ENCODE measurements at regions not wholly inside any gene's neighbourhood (a gene's known extent, or its start where the extent isn't known, plus 50 kb on each side); places are given as distances from the start of the nearest gene placed in this dataset.

DNA sequence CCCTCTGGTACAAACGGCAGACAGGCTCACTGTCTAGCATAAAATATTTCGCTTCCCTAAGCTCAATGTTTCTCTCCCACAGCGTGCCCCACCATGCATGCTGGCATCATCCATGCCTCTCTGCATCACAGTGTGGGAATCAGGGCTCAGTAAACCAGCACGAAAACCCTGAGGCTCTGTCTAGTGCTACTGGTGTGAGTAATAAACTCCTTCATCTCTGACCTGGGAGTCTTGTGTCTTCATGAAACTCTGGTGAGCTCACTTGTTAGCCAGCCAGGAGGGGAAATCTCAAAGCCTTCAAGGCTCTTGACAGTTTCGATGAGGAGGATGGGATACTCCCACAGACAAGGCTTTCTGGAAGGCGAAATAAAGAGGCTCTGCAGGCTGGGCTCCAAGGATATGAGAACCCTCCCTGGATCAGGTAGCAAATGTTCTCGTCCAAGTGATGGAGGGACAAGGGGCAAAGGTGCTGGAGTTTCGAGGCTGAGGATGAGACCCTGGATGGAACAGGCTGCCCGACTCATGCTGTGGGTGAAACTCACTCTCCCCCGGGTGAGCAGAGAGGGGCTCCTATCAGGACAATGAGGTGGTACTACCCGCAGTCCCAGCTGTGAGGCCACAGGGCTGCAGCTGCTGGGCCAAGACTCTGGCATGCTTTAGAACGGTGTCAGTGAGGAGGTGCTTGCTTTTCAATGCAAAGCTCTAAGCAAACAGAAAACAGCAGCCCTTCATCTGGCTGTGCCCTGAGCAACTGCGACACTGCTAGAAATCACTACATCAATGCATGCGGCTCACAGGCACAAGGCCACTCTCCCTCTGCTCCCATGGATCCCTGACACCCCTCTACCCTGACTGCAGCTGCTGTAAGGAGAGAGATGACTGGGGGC is 69.3 kb downstream of the SHANK2 start:
- no peak for DNase-seq (ENCODE audit: low read depth)
- no peaks in the 10 kb centered on the region for H3K9me3 ChIP-seq (ENCODE audit: insufficient read depth, low read depth, low read length)
- Mint-ChIP-seq H3K4me3 (ENCODE audit: unreplicated experiment) (no peak overlapping the region), H3K27ac (ENCODE audit: unreplicated experiment) (no peak overlapping the region), H3K36me3 (ENCODE audit: low read depth, unreplicated experiment) (peaks cover 13% of the 10 kb centered on the region), H3K4me1 (ENCODE audit: low read depth, unreplicated experiment) (peaks cover 7% of the 10 kb centered on the region), H3K9me3 (ENCODE audit: unreplicated experiment) (peaks cover 6% of the 10 kb centered on the region), H3K27me3 (ENCODE audit: low read depth, unreplicated experiment) (peaks cover 6% of the 10 kb centered on the region)
- no peaks in the 10 kb centered on the region for H3K79me2 ChIP-seq (ENCODE audit: insufficient read depth, low read length)
- H3K9ac ChIP-seq (ENCODE audit: low read length): no peak overlapping the region
- no peaks in the 10 kb centered on the region for H3K27me3 ChIP-seq (ENCODE audit: insufficient read depth, low read length)
- H3K27ac ChIP-seq (ENCODE audit: low read depth, low read length): no peak overlapping the region
- no peak overlapping the region for H2AFZ ChIP-seq (ENCODE audit: low read depth, low read length)
- no peaks in the 10 kb centered on the region for H3K36me3 ChIP-seq (ENCODE audit: insufficient read depth, low read length)
- H4K20me1 ChIP-seq (ENCODE audit: insufficient read depth, low read length): no peaks in the 10 kb centered on the region
- H3K4me3 ChIP-seq (ENCODE audit: insufficient read depth, low read depth, low read length): no peak overlapping the region
- no peaks in the 10 kb centered on the region for H3K4me1 ChIP-seq (ENCODE audit: insufficient read depth, low read length)
- TF ChIP-seq, protein P1, sequence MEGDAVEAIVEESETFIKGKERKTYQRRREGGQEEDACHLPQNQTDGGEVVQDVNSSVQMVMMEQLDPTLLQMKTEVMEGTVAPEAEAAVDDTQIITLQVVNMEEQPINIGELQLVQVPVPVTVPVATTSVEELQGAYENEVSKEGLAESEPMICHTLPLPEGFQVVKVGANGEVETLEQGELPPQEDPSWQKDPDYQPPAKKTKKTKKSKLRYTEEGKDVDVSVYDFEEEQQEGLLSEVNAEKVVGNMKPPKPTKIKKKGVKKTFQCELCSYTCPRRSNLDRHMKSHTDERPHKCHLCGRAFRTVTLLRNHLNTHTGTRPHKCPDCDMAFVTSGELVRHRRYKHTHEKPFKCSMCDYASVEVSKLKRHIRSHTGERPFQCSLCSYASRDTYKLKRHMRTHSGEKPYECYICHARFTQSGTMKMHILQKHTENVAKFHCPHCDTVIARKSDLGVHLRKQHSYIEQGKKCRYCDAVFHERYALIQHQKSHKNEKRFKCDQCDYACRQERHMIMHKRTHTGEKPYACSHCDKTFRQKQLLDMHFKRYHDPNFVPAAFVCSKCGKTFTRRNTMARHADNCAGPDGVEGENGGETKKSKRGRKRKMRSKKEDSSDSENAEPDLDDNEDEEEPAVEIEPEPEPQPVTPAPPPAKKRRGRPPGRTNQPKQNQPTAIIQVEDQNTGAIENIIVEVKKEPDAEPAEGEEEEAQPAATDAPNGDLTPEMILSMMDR (IDR thresholded peaks at IDR 0.05; ENCODE audit: insufficient read depth, low read depth, low read length): no peak
- no peak for TF ChIP-seq EZH2 (IDR thresholded peaks at IDR 0.05; ENCODE audit: insufficient read depth, low read length)
- no peak overlapping the region for H3K4me2 ChIP-seq (ENCODE audit: low read length)
- no peak for FAIRE-seq

DNA sequence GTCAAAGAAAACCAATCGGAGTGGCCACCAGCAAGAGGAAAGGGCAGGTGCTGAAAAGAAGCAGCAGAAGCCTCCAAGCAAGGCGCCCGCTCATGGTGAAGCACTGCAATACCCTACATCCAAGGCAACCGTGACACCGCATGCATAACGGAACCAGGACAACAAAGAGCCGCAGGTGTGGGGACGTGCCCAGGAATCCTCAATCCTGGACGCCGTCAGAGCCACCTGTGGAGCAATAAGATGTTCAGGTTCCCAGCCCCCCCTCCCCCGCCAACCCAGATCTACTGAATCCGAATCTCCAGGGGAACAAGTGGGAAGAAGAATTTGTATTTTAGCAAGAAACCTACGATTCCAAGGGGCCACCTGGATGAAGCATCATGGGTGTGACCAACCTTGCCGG is 70.8 kb downstream of the SHANK2 start:
- no peak for DNase-seq (ENCODE audit: low read depth)
- H2AFZ ChIP-seq (ENCODE audit: low read depth, low read length): no peak overlapping the region
- no peak overlapping the region for H3K27ac Mint-ChIP-seq (ENCODE audit: unreplicated experiment)

More for the DNA sequence above, 70.8 kb downstream of the SHANK2 start:
- TF ChIP-seq, protein P1 (IDR thresholded peaks at IDR 0.05; ENCODE audit: insufficient read depth, low read depth, low read length): no peak
- TF ChIP-seq EZH2 (IDR thresholded peaks at IDR 0.05; ENCODE audit: insufficient read depth, low read length): no peak
- Mint-ChIP-seq H3K36me3 (ENCODE audit: low read depth, unreplicated experiment) (peaks cover 12% of the 10 kb centered on the region), H3K9me3 (ENCODE audit: unreplicated experiment) (peaks cover 10% of the 10 kb centered on the region), H3K27me3 (ENCODE audit: low read depth, unreplicated experiment) (peaks cover 2% of the 10 kb centered on the region), H3K4me1 (ENCODE audit: low read depth, unreplicated experiment) (peaks cover 7% of the 10 kb centered on the region), H3K4me3 (ENCODE audit: unreplicated experiment) (no peak overlapping the region)
- H3K4me2 ChIP-seq (ENCODE audit: low read length): no peak overlapping the region
- no peaks in the 10 kb centered on the region for H4K20me1 ChIP-seq (ENCODE audit: insufficient read depth, low read length)
- no peak for FAIRE-seq
- H3K4me3 ChIP-seq (ENCODE audit: insufficient read depth, low read depth, low read length): no peak overlapping the region
- no peak overlapping the region for H3K9ac ChIP-seq (ENCODE audit: low read length)
- H3K9me3 ChIP-seq (ENCODE audit: insufficient read depth, low read depth, low read length): no peaks in the 10 kb centered on the region
- no peak overlapping the region for H3K27ac ChIP-seq (ENCODE audit: low read depth, low read length)
- H3K36me3 ChIP-seq (ENCODE audit: insufficient read depth, low read length): no peaks in the 10 kb centered on the region
- H3K79me2 ChIP-seq (ENCODE audit: insufficient read depth, low read length): no peaks in the 10 kb centered on the region
- H3K4me1 ChIP-seq (ENCODE audit: insufficient read depth, low read length): no peaks in the 10 kb centered on the region
- no peaks in the 10 kb centered on the region for H3K27me3 ChIP-seq (ENCODE audit: insufficient read depth, low read length)
